ENCODE measurements at regions not wholly inside any gene's neighbourhood (a gene's known extent, or its start where the extent isn't known, plus 50 kb on each side); places are given as distances from the start of the nearest gene placed in this dataset.

- Histone ChIP-seq H3K9me1 (ENCODE audit: insufficient read depth, low read length) (no peaks in the 10 kb centered on the region), H4K5ac (ENCODE audit: low read depth, low read length) (no peak overlapping the region), H3K27me3 (ENCODE audit: control insufficient read depth, insufficient read depth, low read length) (no peaks in the 10 kb centered on the region), H3K14ac (replicated peaks; ENCODE audit: low read depth, low read length) (no peak overlapping the region), H2BK5ac (ENCODE audit: low read depth, low read length, poor library complexity, severe bottlenecking) (no peak overlapping the region), H2BK15ac (ENCODE audit: low read depth, low read length) (no peak overlapping the region), H3K9ac (ENCODE audit: low read depth, low read length) (no peak overlapping the region), H2AK5ac (ENCODE audit: low read depth, low read length) (no peak overlapping the region), H3K9me3 (ENCODE audit: control insufficient read depth, insufficient read depth, low read length) (peaks cover 20% of the 10 kb centered on the region), H2AK9ac (replicated peaks; ENCODE audit: low read depth, low read length, poor library complexity) (no peak overlapping the region), H3K27ac (ENCODE audit: insufficient read depth, low read length) (no peak overlapping the region), H3K4ac (ENCODE audit: low read depth, low read length) (no peak overlapping the region), H3K4me3 (ENCODE audit: insufficient read depth, low read depth, low read length) (no peak overlapping the region), H2BK20ac (ENCODE audit: low read depth, low read length) (no peak overlapping the region), H3K36me3 (ENCODE audit: control insufficient read depth, insufficient read depth, low read length) (no peaks in the 10 kb centered on the region), H3K4me2 (ENCODE audit: low read depth, low read length) (no peak overlapping the region), H3K4me1 (ENCODE audit: control insufficient read depth, insufficient read depth, low read length) (no peaks in the 10 kb centered on the region), H4K8ac (ENCODE audit: low read depth in 2 of 2, low read length in 2 of 2) (no peak overlapping the region), H3K56ac (ENCODE audit: extremely low read depth, insufficient read depth, low read length) (no peak overlapping the region), H3K79me1 (ENCODE audit: low read depth in 1 of 2, low read length in 2 of 2) (no peaks in the 10 kb centered on the region), H4K20me1 (ENCODE audit: insufficient read depth, low read length) (no peaks in the 10 kb centered on the region), H2AFZ (replicated peaks; ENCODE audit: low read length, poor library complexity) (no peak overlapping the region), H3K18ac (ENCODE audit: low read depth, low read length) (no peak overlapping the region), H2BK120ac (ENCODE audit: low read depth, low read length) (no peak overlapping the region), H4K91ac (ENCODE audit: insufficient read depth, low read depth, low read length) (no peak overlapping the region), H3K23ac (ENCODE audit: low read depth, low read length) (no peak overlapping the region)
- TF ChIP-seq RFX5 (IDR thresholded peaks at IDR 0.05; ENCODE audit: low read depth, low read length) = no peak
- TF ChIP-seq FOS (IDR thresholded peaks at IDR 0.05; ENCODE audit: low read depth, low read length) = no peak
- TF ChIP-seq MAFK (IDR thresholded peaks at IDR 0.05; ENCODE audit: low read depth, low read length) = no peak
- TF ChIP-seq RCOR1 (IDR thresholded peaks at IDR 0.05; ENCODE audit: insufficient replicate concordance, low read length) = no peak
- TF ChIP-seq POLR2A (IDR thresholded peaks at IDR 0.05; ENCODE audit: low read depth, low read length) = no peak
- no peak for TF ChIP-seq RAD21 (IDR thresholded peaks at IDR 0.05; ENCODE audit: low read length)
- TF ChIP-seq MXI1 (IDR thresholded peaks at IDR 0.05; ENCODE audit: borderline replicate concordance, low read depth, low read length) = no peak
- TF ChIP-seq MAZ (IDR thresholded peaks at IDR 0.05; ENCODE audit: borderline replicate concordance, low read depth, low read length) = no peak
- TF ChIP-seq CEBPB (IDR thresholded peaks at IDR 0.05; ENCODE audit: low read depth, low read length) = no peak
- TF ChIP-seq NFE2L2 (IDR thresholded peaks at IDR 0.05; ENCODE audit: low read depth, low read length) = no peak
- TF ChIP-seq, protein P1, sequence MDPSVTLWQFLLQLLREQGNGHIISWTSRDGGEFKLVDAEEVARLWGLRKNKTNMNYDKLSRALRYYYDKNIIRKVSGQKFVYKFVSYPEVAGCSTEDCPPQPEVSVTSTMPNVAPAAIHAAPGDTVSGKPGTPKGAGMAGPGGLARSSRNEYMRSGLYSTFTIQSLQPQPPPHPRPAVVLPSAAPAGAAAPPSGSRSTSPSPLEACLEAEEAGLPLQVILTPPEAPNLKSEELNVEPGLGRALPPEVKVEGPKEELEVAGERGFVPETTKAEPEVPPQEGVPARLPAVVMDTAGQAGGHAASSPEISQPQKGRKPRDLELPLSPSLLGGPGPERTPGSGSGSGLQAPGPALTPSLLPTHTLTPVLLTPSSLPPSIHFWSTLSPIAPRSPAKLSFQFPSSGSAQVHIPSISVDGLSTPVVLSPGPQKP (IDR thresholded peaks at IDR 0.05; ENCODE audit: borderline replicate concordance, low read depth, low read length) = no peak
- TF ChIP-seq CHD1 (IDR thresholded peaks at IDR 0.05; ENCODE audit: low read depth, low read length) = no peak
- TF ChIP-seq BHLHE40 (IDR thresholded peaks at IDR 0.05; ENCODE audit: low read depth, low read length) = no peak
- TF ChIP-seq, protein P2, sequence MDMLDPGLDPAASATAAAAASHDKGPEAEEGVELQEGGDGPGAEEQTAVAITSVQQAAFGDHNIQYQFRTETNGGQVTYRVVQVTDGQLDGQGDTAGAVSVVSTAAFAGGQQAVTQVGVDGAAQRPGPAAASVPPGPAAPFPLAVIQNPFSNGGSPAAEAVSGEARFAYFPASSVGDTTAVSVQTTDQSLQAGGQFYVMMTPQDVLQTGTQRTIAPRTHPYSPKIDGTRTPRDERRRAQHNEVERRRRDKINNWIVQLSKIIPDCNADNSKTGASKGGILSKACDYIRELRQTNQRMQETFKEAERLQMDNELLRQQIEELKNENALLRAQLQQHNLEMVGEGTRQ (IDR thresholded peaks at IDR 0.05; ENCODE audit: low read depth, low read length) = no peak
- no peak for TF ChIP-seq SMC3 (IDR thresholded peaks at IDR 0.05; ENCODE audit: low read depth, low read length)
- TF ChIP-seq CTCF (conservative IDR thresholded peaks at IDR 0.05; ENCODE audit: low read depth, low read length) = no peak
- ChIA-PET CTCF (no interaction called here), POLR2A (ENCODE audit: unreplicated experiment) (no interaction called here)
- in situ Hi-C loops (cut with MboI; ENCODE audit: low sequenced_read_pairs) = no loop called here
- dilution Hi-C loops (cut with HindIII; ENCODE audit: low sequenced_read_pairs, unreplicated experiment) = no loop called here
- BruUV-seq (replicated peaks) = no TSS peak
- intact Hi-C loops (cut with micrococcal nuclease) = no loop called here
- ATAC-seq (ENCODE audit: low read depth) (no peak), DNase-seq (no peak)
- no CpG with 5 or more reads among the region's 3 CpGs for WGBS, 2 experiments (ENCODE audit: extremely low coverage in 2 of 2, insufficient read length in 1 of 2)
Observed at GRCh38 chr22:47750086-47750485, 987.6 kb downstream of the TBC1D22A start.

Data from IMR-90 (cell line).